GM12864 (cell line): ENCODE measurements at regions not wholly inside any gene's neighbourhood (a gene's known extent, or its start where the extent isn't known, plus 50 kb on each side); places are given as distances from the start of the nearest gene placed in this dataset.

Experiments
- DNase-seq: peaks from one replicate; pipeline ENCODE4 v3.0.0-alpha.2; 2011; ENCODE audit warnings: low read depth
- H3K4me3 ChIP-seq: 2 replicates; pipeline ENCODE4 v1.5.1; 2011; ENCODE audit warnings: mild to moderate bottlenecking, low read depth, low read length, control low read depth
- CTCF ChIP-seq: IDR thresholded peaks from 2 replicates; pipeline ENCODE4 v1.5.1; 2011; ENCODE audit warnings: low read depth, mild to moderate bottlenecking, moderate library complexity, low read length, control low read depth, inconsistent platforms; ENCODE audit errors: missing control alignments

- no peak for TF ChIP-seq CTCF
- H3K4me3 ChIP-seq: no peak overlapping the region
- DNase-seq: no peak
Measured at GRCh38 chr2:186274936-186275575, 211.0 kb upstream of the ZC3H15 start.

- no peak overlapping the region for H3K4me3 ChIP-seq
- TF ChIP-seq CTCF: no peak
- DNase-seq: no peak
Measured at GRCh38 chr2:186276909-186277308, 209.2 kb upstream of the ZC3H15 start.

GRCh38 chr2:186281726-186282125, 204.3 kb upstream of the ZC3H15 start:
- H3K4me3 ChIP-seq: no peak overlapping the region
- DNase-seq: no peak
- no peak for TF ChIP-seq CTCF

- TF ChIP-seq CTCF: no peak
- no peak for DNase-seq
- no peak overlapping the region for H3K4me3 ChIP-seq
Measured at GRCh38 chr2:186294248-186294888, 191.7 kb upstream of the ZC3H15 start.

GRCh38 chr2:186299610-186300009, 186.4 kb upstream of the ZC3H15 start:
- no peak for DNase-seq
- H3K4me3 ChIP-seq: no peak overlapping the region
- no peak for TF ChIP-seq CTCF

- no peak for DNase-seq
- no peak overlapping the region for H3K4me3 ChIP-seq
- no peak for TF ChIP-seq CTCF
Measured at GRCh38 chr2:186302263-186302662, 183.8 kb upstream of the ZC3H15 start.

- no peak for TF ChIP-seq CTCF
- H3K4me3 ChIP-seq: no peak overlapping the region
- DNase-seq: no peak
Measured at GRCh38 chr2:186303091-186303490, 183.0 kb upstream of the ZC3H15 start.
